ENCODE measurements at regions not wholly inside any gene's neighbourhood (a gene's known extent, or its start where the extent isn't known, plus 50 kb on each side); places are given as distances from the start of the nearest gene placed in this dataset.

DNA sequence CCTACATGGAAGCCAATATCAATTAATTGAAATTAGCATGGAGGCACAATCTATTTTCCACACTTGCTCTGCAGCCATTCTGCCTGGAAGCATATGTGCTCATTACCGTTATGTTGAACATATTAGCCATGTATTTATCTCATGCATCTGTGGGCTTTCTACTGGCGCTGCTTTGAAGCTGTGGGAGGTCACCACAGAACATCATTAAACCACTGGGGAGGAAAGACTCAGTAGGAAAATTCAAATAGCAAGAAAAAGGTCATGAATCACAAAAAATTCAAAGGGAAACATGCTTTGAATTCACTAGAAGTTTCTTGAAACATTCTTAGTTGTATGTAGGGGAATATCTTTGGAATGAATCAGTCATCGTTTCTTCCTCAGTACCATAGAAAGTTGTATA is 652.5 kb downstream of the EDEM1 start:
- intact Hi-C loops (cut with DNase I; ENCODE audit: low total_unique reads), result no loop called here
- TF ChIP-seq POLR2AphosphoS5 (IDR thresholded peaks at IDR 0.05) (no peak), EP300 (IDR thresholded peaks at IDR 0.05) (no peak), POLR2A (IDR thresholded peaks at IDR 0.05) (no peak)
- TF ChIP-seq, protein P1, sequence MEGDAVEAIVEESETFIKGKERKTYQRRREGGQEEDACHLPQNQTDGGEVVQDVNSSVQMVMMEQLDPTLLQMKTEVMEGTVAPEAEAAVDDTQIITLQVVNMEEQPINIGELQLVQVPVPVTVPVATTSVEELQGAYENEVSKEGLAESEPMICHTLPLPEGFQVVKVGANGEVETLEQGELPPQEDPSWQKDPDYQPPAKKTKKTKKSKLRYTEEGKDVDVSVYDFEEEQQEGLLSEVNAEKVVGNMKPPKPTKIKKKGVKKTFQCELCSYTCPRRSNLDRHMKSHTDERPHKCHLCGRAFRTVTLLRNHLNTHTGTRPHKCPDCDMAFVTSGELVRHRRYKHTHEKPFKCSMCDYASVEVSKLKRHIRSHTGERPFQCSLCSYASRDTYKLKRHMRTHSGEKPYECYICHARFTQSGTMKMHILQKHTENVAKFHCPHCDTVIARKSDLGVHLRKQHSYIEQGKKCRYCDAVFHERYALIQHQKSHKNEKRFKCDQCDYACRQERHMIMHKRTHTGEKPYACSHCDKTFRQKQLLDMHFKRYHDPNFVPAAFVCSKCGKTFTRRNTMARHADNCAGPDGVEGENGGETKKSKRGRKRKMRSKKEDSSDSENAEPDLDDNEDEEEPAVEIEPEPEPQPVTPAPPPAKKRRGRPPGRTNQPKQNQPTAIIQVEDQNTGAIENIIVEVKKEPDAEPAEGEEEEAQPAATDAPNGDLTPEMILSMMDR (IDR thresholded peaks at IDR 0.05), result no peak
- Histone ChIP-seq H3K4me1 (no peaks in the 10 kb centered on the region), H3K9me3 (peaks cover 0 to 5% (median 0%) of the 10 kb centered on the region in 4 donors), H3K27me3 (no peaks in the 10 kb centered on the region), H3K4me3 (no peak overlapping the region), H3K36me3 (no peaks in the 10 kb centered on the region), H3K27ac (no peak overlapping the region)
- no peak for DNase-seq
- WGBS, 5 donors, result 73 to 81% (median 76%) methylated on average over 3 of the region's 3 CpGs

DNA sequence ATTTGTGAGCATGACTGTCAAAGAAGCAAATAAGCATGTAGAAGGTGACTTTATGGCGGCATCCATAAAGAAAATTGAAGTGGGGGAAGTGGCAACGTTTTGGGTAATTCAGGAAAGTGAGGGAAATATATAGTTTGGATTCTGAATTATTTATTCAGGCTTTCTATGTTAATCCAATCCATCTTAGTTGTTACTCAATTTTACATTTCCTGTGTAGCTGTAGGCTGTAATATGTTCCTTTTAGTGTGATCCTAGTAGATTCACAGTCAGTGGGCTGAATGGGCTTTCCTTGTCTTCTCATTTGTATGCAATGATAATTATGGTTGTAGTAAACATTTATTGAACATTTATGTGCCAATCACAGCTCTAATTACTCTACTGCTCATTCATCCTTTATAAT is 654.1 kb downstream of the EDEM1 start:
- no peak for DNase-seq
- Histone ChIP-seq H3K9me3 (peaks cover 0 to 4% (median 0%) of the 10 kb centered on the region in 4 donors), H3K27ac (no peak overlapping the region), H3K36me3 (no peaks in the 10 kb centered on the region), H3K27me3 (no peaks in the 10 kb centered on the region), H3K4me1 (no peaks in the 10 kb centered on the region), H3K4me3 (no peak overlapping the region)
- WGBS, 5 donors, result 53 to 71% (median 62%) methylated on average over 2 of the region's 2 CpGs
- no peak for TF ChIP-seq POLR2A (IDR thresholded peaks at IDR 0.05)
- no peak for TF ChIP-seq EP300 (IDR thresholded peaks at IDR 0.05)
- TF ChIP-seq, protein P1 (IDR thresholded peaks at IDR 0.05), result no peak
- TF ChIP-seq POLR2AphosphoS5 (IDR thresholded peaks at IDR 0.05), result no peak
- intact Hi-C loops (cut with DNase I; ENCODE audit: low total_unique reads), result no loop called here

DNA sequence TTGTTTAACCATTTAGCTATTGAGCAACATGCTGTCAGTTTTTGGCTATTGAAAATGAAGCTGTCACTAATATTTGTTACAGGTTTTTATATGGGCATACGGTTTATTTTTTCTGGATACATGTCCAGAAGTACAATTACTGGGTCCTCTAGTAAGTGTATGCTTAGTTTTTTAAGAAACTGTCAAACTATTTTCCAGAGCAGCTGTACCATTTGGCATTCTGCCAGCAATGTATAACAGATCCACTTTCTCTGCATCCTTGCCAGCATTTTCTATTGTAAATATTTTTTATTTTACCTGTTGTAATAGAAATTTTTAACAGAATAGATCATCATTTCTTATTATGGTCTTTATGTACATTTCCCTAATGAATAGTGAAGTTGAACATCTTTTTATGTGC is 658.8 kb downstream of the EDEM1 start:
- no peak overlapping the region for H3K27ac ChIP-seq
- WGBS, 5 donors, result 65 to 71% (median 66%) methylated on average over 1 of the region's 1 CpG
- H3K4me3 ChIP-seq, result no peak overlapping the region
- H3K9me3 ChIP-seq, result no peaks in the 10 kb centered on the region
- TF ChIP-seq EP300 (IDR thresholded peaks at IDR 0.05) (no peak), POLR2AphosphoS5 (IDR thresholded peaks at IDR 0.05) (no peak), POLR2A (IDR thresholded peaks at IDR 0.05) (no peak)
- TF ChIP-seq, protein P1 (IDR thresholded peaks at IDR 0.05), result no peak
- DNase-seq, result no peak
- intact Hi-C loops (cut with DNase I; ENCODE audit: low total_unique reads), result no loop called here
- H3K4me1 ChIP-seq, result no peaks in the 10 kb centered on the region
- no peaks in the 10 kb centered on the region for H3K27me3 ChIP-seq
- H3K36me3 ChIP-seq, result no peaks in the 10 kb centered on the region

DNA sequence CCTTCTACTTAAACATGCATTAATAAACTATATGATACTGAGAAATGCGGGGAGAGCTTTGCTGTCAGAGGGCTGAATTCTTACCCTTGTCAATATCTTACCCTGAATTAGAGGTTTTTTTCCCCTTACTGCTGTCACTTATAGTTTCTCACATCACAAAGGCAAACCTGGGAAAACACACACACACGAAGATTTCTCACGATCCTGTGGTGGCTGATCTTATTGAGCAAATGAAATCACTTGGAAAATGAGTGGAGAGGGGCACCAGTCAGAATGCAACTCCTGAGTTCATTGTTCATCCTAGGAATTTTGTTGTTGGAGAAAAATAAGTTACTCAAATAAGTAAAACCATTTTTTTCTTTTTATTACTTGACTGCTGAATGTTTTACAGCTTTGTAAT is 673.6 kb downstream of the EDEM1 start:
- intact Hi-C loops (cut with DNase I; ENCODE audit: low total_unique reads), result no loop called here

More for the DNA sequence above, 673.6 kb downstream of the EDEM1 start:
- no peak for DNase-seq
- no peaks in the 10 kb centered on the region for H3K4me1 ChIP-seq
- 41 to 48% (median 44%) methylated on average over 3 of the region's 3 CpGs for WGBS, 5 donors
- H3K27ac ChIP-seq, result no peak overlapping the region
- H3K36me3 ChIP-seq, result no peaks in the 10 kb centered on the region
- no peaks in the 10 kb centered on the region for H3K27me3 ChIP-seq
- no peaks in the 10 kb centered on the region for H3K9me3 ChIP-seq
- TF ChIP-seq POLR2A (IDR thresholded peaks at IDR 0.05) (no peak), POLR2AphosphoS5 (IDR thresholded peaks at IDR 0.05) (no peak), EP300 (IDR thresholded peaks at IDR 0.05) (no peak)
- TF ChIP-seq, protein P1 (IDR thresholded peaks at IDR 0.05), result no peak
- no peak overlapping the region for H3K4me3 ChIP-seq

All from stomach (tissue), 8 donors.